Stimulated activated CD4-positive, alpha-beta T cell treated with anti-CD3 and anti-CD28 coated beads, Interleukin-2, amount 100 ng/mL, for 24 hours (primary cell): ENCODE measurements at regions not wholly inside any gene's neighbourhood (a gene's known extent, or its start where the extent isn't known, plus 50 kb on each side); places are given as distances from the start of the nearest gene placed in this dataset.

Source experiments
- DNase-seq, 2 donors: peaks; one replicate each; pipeline ENCODE4 v3.0.0-alpha.2; 2020

GRCh38 chr13:90108547-90108946 is 1238.9 kb upstream of the MIR17HG start:
- DNase-seq: no peak

- DNase-seq: no peak
Observed at GRCh38 chr13:90116121-90116520, 1231.4 kb upstream of the MIR17HG start.

GRCh38 chr13:90118467-90119071 is 1228.9 kb upstream of the MIR17HG start:
- DNase-seq: no peak

GRCh38 chr13:90120026-90120425 is 1227.5 kb upstream of the MIR17HG start:
- no peak for DNase-seq

- no peak for DNase-seq
Observed at GRCh38 chr13:90121784-90122183, 1225.7 kb upstream of the MIR17HG start.

GRCh38 chr13:90122531-90122930 is 1225.0 kb upstream of the MIR17HG start:
- no peak for DNase-seq

GRCh38 chr13:90135558-90135957 is 1211.9 kb upstream of the MIR17HG start:
- no peak for DNase-seq

- no peak for DNase-seq
Observed at GRCh38 chr13:90142251-90142650, 1205.2 kb upstream of the MIR17HG start.

GRCh38 chr13:90154311-90154960 is 1193.1 kb upstream of the MIR17HG start:
- no peak for DNase-seq

- DNase-seq: no peak
Observed at GRCh38 chr13:90156390-90156789, 1191.1 kb upstream of the MIR17HG start.

- no peak for DNase-seq
Observed at GRCh38 chr13:90168953-90169352, 1178.5 kb upstream of the MIR17HG start.

GRCh38 chr13:90170208-90170607 is 1177.3 kb upstream of the MIR17HG start:
- no peak for DNase-seq

GRCh38 chr13:90171649-90172048 is 1175.8 kb upstream of the MIR17HG start:
- no peak for DNase-seq

- no peak for DNase-seq
Observed at GRCh38 chr13:90177512-90177911, 1170.0 kb upstream of the MIR17HG start.

- no peak for DNase-seq
Observed at GRCh38 chr13:90184355-90184754, 1163.1 kb upstream of the MIR17HG start.

- DNase-seq: no peak
Observed at GRCh38 chr13:90185734-90186133, 1161.8 kb upstream of the MIR17HG start.

GRCh38 chr13:90187478-90188350 is 1159.8 kb upstream of the MIR17HG start:
- no peak for DNase-seq

GRCh38 chr13:90188351-90188636 is 1159.2 kb upstream of the MIR17HG start:
- no peak for DNase-seq

GRCh38 chr13:90197722-90198121 is 1149.8 kb upstream of the MIR17HG start:
- DNase-seq: no peak

- no peak for DNase-seq
Observed at GRCh38 chr13:90201202-90201601, 1146.3 kb upstream of the MIR17HG start.

- DNase-seq: no peak
Observed at GRCh38 chr13:90201676-90202460, 1145.6 kb upstream of the MIR17HG start.

GRCh38 chr13:90205081-90205480 is 1142.4 kb upstream of the MIR17HG start:
- DNase-seq: no peak

- DNase-seq: no peak
Observed at GRCh38 chr13:90205911-90206310, 1141.6 kb upstream of the MIR17HG start.
